ENCODE measurements at regions not wholly inside any gene's neighbourhood (a gene's known extent, or its start where the extent isn't known, plus 50 kb on each side); places are given as distances from the start of the nearest gene placed in this dataset.

DNA sequence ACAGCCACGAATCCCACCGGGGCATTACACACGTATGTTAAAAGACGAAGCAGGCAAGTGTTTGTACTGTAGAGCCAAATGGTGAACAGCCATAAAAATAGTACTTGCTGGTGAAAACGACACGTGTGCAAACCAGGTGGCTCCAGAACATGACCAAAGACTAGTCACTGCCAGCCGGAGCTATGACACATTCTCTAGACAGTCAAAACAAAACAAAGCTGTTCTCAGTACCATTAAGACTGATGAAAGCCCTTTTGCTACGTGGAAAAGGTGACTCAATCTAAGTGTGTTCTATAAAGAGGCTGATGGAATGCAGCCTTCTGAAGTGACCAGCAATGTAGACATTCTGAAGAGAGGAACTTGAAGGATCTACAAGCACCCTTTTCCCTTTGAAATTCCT is 367.7 kb upstream of the NETO1 start:
- TF ChIP-seq, protein P1, sequence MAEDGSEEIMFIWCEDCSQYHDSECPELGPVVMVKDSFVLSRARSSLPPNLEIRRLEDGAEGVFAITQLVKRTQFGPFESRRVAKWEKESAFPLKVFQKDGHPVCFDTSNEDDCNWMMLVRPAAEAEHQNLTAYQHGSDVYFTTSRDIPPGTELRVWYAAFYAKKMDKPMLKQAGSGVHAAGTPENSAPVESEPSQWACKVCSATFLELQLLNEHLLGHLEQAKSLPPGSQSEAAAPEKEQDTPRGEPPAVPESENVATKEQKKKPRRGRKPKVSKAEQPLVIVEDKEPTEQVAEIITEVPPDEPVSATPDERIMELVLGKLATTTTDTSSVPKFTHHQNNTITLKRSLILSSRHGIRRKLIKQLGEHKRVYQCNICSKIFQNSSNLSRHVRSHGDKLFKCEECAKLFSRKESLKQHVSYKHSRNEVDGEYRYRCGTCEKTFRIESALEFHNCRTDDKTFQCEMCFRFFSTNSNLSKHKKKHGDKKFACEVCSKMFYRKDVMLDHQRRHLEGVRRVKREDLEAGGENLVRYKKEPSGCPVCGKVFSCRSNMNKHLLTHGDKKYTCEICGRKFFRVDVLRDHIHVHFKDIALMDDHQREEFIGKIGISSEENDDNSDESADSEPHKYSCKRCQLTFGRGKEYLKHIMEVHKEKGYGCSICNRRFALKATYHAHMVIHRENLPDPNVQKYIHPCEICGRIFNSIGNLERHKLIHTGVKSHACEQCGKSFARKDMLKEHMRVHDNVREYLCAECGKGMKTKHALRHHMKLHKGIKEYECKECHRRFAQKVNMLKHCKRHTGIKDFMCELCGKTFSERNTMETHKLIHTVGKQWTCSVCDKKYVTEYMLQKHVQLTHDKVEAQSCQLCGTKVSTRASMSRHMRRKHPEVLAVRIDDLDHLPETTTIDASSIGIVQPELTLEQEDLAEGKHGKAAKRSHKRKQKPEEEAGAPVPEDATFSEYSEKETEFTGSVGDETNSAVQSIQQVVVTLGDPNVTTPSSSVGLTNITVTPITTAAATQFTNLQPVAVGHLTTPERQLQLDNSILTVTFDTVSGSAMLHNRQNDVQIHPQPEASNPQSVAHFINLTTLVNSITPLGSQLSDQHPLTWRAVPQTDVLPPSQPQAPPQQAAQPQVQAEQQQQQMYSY (CRISPR knock-in tag; IDR thresholded peaks at IDR 0.05), result no peak
- TF ChIP-seq MXI1 (IDR thresholded peaks at IDR 0.05; ENCODE audit: low read depth, low read length), result no peak
- TF ChIP-seq CEBPB (IDR thresholded peaks at IDR 0.05; ENCODE audit: borderline replicate concordance in 1 of 2, low read depth in 2 of 2, low read length in 2 of 2), result no peak
- TF ChIP-seq, protein P2, sequence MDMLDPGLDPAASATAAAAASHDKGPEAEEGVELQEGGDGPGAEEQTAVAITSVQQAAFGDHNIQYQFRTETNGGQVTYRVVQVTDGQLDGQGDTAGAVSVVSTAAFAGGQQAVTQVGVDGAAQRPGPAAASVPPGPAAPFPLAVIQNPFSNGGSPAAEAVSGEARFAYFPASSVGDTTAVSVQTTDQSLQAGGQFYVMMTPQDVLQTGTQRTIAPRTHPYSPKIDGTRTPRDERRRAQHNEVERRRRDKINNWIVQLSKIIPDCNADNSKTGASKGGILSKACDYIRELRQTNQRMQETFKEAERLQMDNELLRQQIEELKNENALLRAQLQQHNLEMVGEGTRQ (IDR thresholded peaks at IDR 0.05; ENCODE audit: borderline replicate concordance, low read depth, low read length), result no peak; the same call in 1 of the 2 replicates
- TF ChIP-seq, protein P3, sequence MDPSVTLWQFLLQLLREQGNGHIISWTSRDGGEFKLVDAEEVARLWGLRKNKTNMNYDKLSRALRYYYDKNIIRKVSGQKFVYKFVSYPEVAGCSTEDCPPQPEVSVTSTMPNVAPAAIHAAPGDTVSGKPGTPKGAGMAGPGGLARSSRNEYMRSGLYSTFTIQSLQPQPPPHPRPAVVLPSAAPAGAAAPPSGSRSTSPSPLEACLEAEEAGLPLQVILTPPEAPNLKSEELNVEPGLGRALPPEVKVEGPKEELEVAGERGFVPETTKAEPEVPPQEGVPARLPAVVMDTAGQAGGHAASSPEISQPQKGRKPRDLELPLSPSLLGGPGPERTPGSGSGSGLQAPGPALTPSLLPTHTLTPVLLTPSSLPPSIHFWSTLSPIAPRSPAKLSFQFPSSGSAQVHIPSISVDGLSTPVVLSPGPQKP (IDR thresholded peaks at IDR 0.05; ENCODE audit: low read depth, low read length), result no peak
